A549 (cell line): ENCODE measurements at regions not wholly inside any gene's neighbourhood (a gene's known extent, or its start where the extent isn't known, plus 50 kb on each side); places are given as distances from the start of the nearest gene placed in this dataset.

Experiments
- ATAC-seq, 2 experiments: fragments of 200-7000 bp in 1 of 2; fragments of >200 bp in 1 of 2; cut with Nextera tagmentation in 1 of 2; cut with Tn5 transposase in 1 of 2; 3 replicates each; pipeline versions ENCODE4 v1.8.0 to v1.9.1; 2018 to 2020; ENCODE audit warnings: mild to moderate bottlenecking in 1 of 2, moderate library complexity in 1 of 2
- CTCF ChIA-PET: fragments of 300-600 bp; sonication (Branson Sonifier 250); formaldehyde crosslinking; extraction: SDS; loops from one replicate; lab custom pipeline; 2021; ENCODE audit warnings: antibody characterized with exemption, inconsistent platforms; lab: Yijun Ruan, JAX
- POLR2A ChIA-PET: fragments of 350-600 bp; formaldehyde crosslinking; extraction: SDS; loops from one replicate; lab custom pipeline; 2021; ENCODE audit warnings: antibody characterized with exemption, inconsistent platforms; lab: Yijun Ruan, JAX
- DNase-seq, 2 experiments: peaks; one replicate each; pipeline versions ENCODE4 v3.0.0 to v3.0.0-alpha.2; 2011 to 2016; ENCODE audit warnings: low read depth in 1 of 2, low spot score in 1 of 2
- FAIRE-seq: peaks from 2 replicates; lab custom pipeline; 2011; peaks lifted over from hg19 to GRCh38; lab: Jason Lieb, UNC
- H3K27ac ChIP-seq, 2 experiments: fragments of >200 bp; sonication (Bioruptor Twin); formaldehyde crosslinking; 3 replicates each; pipeline ENCODE4 v1.5.1; 2016 to 2017
- H3K4me1 ChIP-seq: fragments of >200 bp; sonication (Bioruptor Twin); formaldehyde crosslinking; 3 replicates; pipeline ENCODE4 v1.6.1; 2016
- H3K4me2 ChIP-seq: fragments of >200 bp; sonication (Bioruptor Twin); formaldehyde crosslinking; 3 replicates; pipeline ENCODE4 v1.6.1; 2016
- H3K4me3 ChIP-seq: fragments of >200 bp; sonication (Bioruptor Twin); formaldehyde crosslinking; 3 replicates; pipeline ENCODE4 v1.5.1; 2016
- H3K9me3 ChIP-seq: fragments of >200 bp; sonication (Bioruptor Twin); formaldehyde crosslinking; 3 replicates; pipeline ENCODE4 v1.6.1; 2016
- CBX2 ChIP-seq: fragments of 200-600 bp; sonication (generic); IDR thresholded peaks from 2 replicates; pipeline ENCODE4 v1.6.1; 2016; ENCODE audit warnings: low read depth, mild to moderate bottlenecking, borderline replicate concordance
- CHD2 ChIP-seq: fragments of 150-350 bp; IDR thresholded peaks from 2 replicates; pipeline ENCODE4 v1.6.1; 2014; ENCODE audit warnings: low read length; ENCODE audit not compliant: partially characterized antibody
- CHD4 ChIP-seq: fragments of 200-600 bp; sonication (generic); IDR thresholded peaks from 2 replicates; pipeline ENCODE4 v1.6.1; 2016; ENCODE audit warnings: antibody characterized with exemption, mild to moderate bottlenecking, borderline replicate concordance
- CTCF ChIP-seq: fragments of >200 bp; sonication (Bioruptor Twin); formaldehyde crosslinking; IDR thresholded peaks from 3 replicates; pipeline ENCODE4 v1.5.1; 2016
- EHF ChIP-seq: fragments of 250-450 bp; sonication (Bioruptor Pico); IDR thresholded peaks from 2 replicates; pipeline ENCODE4 v1.5.0; 2020; ENCODE audit warnings: mild to moderate bottlenecking
- EP300 ChIP-seq, 2 experiments: fragments of >200 bp; sonication (Bioruptor Twin); formaldehyde crosslinking; IDR thresholded peaks; 2 replicates in 1 of 2; 3 replicates in 1 of 2; pipeline ENCODE4 v1.6.1; 2016 to 2017
- FOSL2 ChIP-seq, 2 experiments: fragments of 450-650 bp in 1 of 2; fragments of >200 bp in 1 of 2; sonication (Bioruptor Twin) in 1 of 2; formaldehyde crosslinking; IDR thresholded peaks; 2 replicates each; pipeline versions ENCODE4 v1.5.0 to v1.6.1; 2016 to 2020; ENCODE audit warnings: mild to moderate bottlenecking in 1 of 2, moderate library complexity in 1 of 2
- HEYL ChIP-seq: fragments of 250-450 bp; sonication (Bioruptor Pico); IDR thresholded peaks from 2 replicates; pipeline ENCODE4 v1.8.0; 2021; ENCODE audit warnings: mild to moderate bottlenecking, moderate library complexity
- HMGXB4 ChIP-seq: fragments of 250-450 bp; sonication (Bioruptor Pico); IDR thresholded peaks from 2 replicates; pipeline ENCODE4 v1.5.0; 2021; ENCODE audit warnings: mild to moderate bottlenecking, moderate library complexity, borderline replicate concordance
- HOXA7 ChIP-seq: fragments of 250-450 bp; sonication (Bioruptor Pico); IDR thresholded peaks from 2 replicates; pipeline ENCODE4 v1.5.0; 2020; ENCODE audit warnings: mild to moderate bottlenecking, moderate library complexity
- HOXB13 ChIP-seq: fragments of 250-450 bp; sonication (Bioruptor Pico); IDR thresholded peaks from 2 replicates; pipeline ENCODE4 v1.5.0; 2020; ENCODE audit warnings: low read depth, mild to moderate bottlenecking, moderate library complexity
- HOXB5 ChIP-seq: fragments of 250-450 bp; sonication (Bioruptor Pico); IDR thresholded peaks from 2 replicates; pipeline ENCODE4 v1.5.0; 2020; ENCODE audit warnings: mild to moderate bottlenecking, moderate library complexity
- KDM5A ChIP-seq: fragments of 200-600 bp; sonication (generic); IDR thresholded peaks from 2 replicates; pipeline ENCODE4 v1.6.1; 2016; ENCODE audit warnings: antibody characterized with exemption, mild to moderate bottlenecking
- MAZ ChIP-seq: fragments of 150-350 bp; IDR thresholded peaks from 2 replicates; pipeline ENCODE4 v1.6.1; 2014; ENCODE audit warnings: antibody characterized with exemption, low read depth, low read length, borderline replicate concordance
- NFE2L2 ChIP-seq: fragments of 150-350 bp; conservative IDR thresholded peaks from 2 replicates; pipeline ENCODE4 v1.6.1; 2014; ENCODE audit warnings: low read length
- NPAS2 ChIP-seq: fragments of 250-450 bp; sonication (Bioruptor Pico); IDR thresholded peaks from 2 replicates; pipeline ENCODE4 v1.8.0; 2022; ENCODE audit warnings: mild to moderate bottlenecking, moderate library complexity, borderline replicate concordance
- NR3C1 ChIP-seq: fragments of >200 bp; sonication (Bioruptor Twin); formaldehyde crosslinking; IDR thresholded peaks from 3 replicates; pipeline ENCODE4 v1.6.1; 2017
- POLR2AphosphoS2 ChIP-seq: conservative IDR thresholded peaks from 2 replicates; pipeline ENCODE4 v1.6.1; 2012; ENCODE audit warnings: low read length, improper control_type of control experiment, inconsistent platforms
- TFCP2L1 ChIP-seq: fragments of 250-450 bp; sonication (Bioruptor Pico); IDR thresholded peaks from 2 replicates; pipeline ENCODE4 v1.5.0; 2021; ENCODE audit warnings: mild to moderate bottlenecking
- ZC3H11A ChIP-seq: fragments of 450-650 bp; IDR thresholded peaks from 2 replicates; pipeline ENCODE4 v1.6.1; 2014; ENCODE audit warnings: antibody characterized with exemption, mild to moderate bottlenecking
- ZFP36 ChIP-seq: fragments of 450-650 bp; IDR thresholded peaks from 2 replicates; pipeline ENCODE4 v1.6.1; 2014; ENCODE audit warnings: borderline replicate concordance; ENCODE audit not compliant: partially characterized antibody
- WGBS: methylation state at CpG from one replicate; pipeline ENCODE4 v1.1.6; 2017; ENCODE audit errors: missing lambda C conversion rate; 5-methylcytosine and 5-hydroxymethylcytosine counted together
- TF ChIP-seq, protein P1 (sequence below): fragments of 200-600 bp; sonication (generic); IDR thresholded peaks from 2 replicates; pipeline ENCODE4 v1.6.1; 2016; ENCODE audit warnings: antibody characterized with exemption, mild to moderate bottlenecking, moderate library complexity
- TF ChIP-seq, protein P2 (sequence below): fragments of 450-650 bp; IDR thresholded peaks from 2 replicates; pipeline ENCODE4 v1.6.1; 2014; ENCODE audit warnings: antibody characterized with exemption

DNA sequence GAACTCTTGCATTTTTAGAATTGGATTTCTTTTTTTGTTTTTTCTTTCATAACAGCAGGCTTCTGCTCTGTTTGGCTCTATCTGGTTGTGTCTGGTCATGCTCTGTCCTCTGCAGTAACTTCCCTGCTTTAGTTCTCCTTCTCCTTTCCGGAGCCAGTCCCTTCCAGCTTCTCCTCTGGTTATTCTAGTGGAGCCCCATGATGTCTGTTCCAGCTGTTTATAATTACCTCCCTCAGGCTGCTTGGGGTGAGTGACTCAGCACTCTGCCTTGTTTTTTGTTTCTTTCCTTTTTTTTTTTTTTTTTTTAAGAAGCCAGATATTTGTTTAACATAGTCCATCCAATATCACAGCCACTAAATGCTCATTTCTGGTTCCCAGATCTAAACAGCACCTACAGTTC lies 409.6 kb downstream of the MAFB start (continued):
- TF ChIP-seq HMGXB4 (CRISPR knock-in tag) = no peak
- no peak for TF ChIP-seq HEYL
- TF ChIP-seq NR3C1 = no peak
- TF ChIP-seq, all 56 proteins: peak for 0

GRCh38 chr20:40278673-40279072 lies 410.4 kb downstream of the MAFB start:
- Histone ChIP-seq H3K4me3 (no peak overlapping the region), H3K4me1 (0 out of 3 replicates have a peak, but pooled peaks cover 2% of the 10 kb centered on the region), H3K4me2 (no peak overlapping the region), H3K9me3 (no peaks in the 10 kb centered on the region), H3K27ac (no peak overlapping the region)
- no peak for DNase-seq
- WGBS = 14% methylated on average over 3 of the region's 3 CpGs
- TF ChIP-seq NPAS2 (CRISPR knock-in tag) (no peak), KDM5A (no peak), POLR2AphosphoS2 (no peak), CHD4 (no peak), ZFP36 (no peak), MAZ (no peak), EP300 (IDR thresholded peaks at IDR 0.05) (no peak), CHD2 (no peak), HOXB5 (CRISPR knock-in tag) (no peak), TFCP2L1 (no peak)
- TF ChIP-seq, protein P1, sequence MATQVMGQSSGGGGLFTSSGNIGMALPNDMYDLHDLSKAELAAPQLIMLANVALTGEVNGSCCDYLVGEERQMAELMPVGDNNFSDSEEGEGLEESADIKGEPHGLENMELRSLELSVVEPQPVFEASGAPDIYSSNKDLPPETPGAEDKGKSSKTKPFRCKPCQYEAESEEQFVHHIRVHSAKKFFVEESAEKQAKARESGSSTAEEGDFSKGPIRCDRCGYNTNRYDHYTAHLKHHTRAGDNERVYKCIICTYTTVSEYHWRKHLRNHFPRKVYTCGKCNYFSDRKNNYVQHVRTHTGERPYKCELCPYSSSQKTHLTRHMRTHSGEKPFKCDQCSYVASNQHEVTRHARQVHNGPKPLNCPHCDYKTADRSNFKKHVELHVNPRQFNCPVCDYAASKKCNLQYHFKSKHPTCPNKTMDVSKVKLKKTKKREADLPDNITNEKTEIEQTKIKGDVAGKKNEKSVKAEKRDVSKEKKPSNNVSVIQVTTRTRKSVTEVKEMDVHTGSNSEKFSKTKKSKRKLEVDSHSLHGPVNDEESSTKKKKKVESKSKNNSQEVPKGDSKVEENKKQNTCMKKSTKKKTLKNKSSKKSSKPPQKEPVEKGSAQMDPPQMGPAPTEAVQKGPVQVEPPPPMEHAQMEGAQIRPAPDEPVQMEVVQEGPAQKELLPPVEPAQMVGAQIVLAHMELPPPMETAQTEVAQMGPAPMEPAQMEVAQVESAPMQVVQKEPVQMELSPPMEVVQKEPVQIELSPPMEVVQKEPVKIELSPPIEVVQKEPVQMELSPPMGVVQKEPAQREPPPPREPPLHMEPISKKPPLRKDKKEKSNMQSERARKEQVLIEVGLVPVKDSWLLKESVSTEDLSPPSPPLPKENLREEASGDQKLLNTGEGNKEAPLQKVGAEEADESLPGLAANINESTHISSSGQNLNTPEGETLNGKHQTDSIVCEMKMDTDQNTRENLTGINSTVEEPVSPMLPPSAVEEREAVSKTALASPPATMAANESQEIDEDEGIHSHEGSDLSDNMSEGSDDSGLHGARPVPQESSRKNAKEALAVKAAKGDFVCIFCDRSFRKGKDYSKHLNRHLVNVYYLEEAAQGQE = no peak
- CTCF ChIA-PET = no interaction called here
- no peak for ATAC-seq
- no peak for FAIRE-seq
- POLR2A ChIA-PET = no interaction called here

- DNase-seq = no peak
- POLR2A ChIA-PET = no interaction called here
- Histone ChIP-seq H3K4me2 (no peak overlapping the region), H3K4me3 (no peak overlapping the region), H3K9me3 (no peaks in the 10 kb centered on the region), H3K4me1 (0 out of 3 replicates have a peak, but pooled peaks cover 2% of the 10 kb centered on the region), H3K27ac (no peak overlapping the region)
- FAIRE-seq = no peak
- 1% methylated on average over 4 of the region's 4 CpGs for WGBS
- ATAC-seq = no peak
- TF ChIP-seq NPAS2 (CRISPR knock-in tag) (no peak), NFE2L2 (no peak), CBX2 (no peak), CTCF (no peak), EHF (CRISPR knock-in tag) (no peak), HEYL (no peak), FOSL2 (IDR thresholded peaks at IDR 0.05) (no peak), FOSL2 (CRISPR knock-in tag; IDR thresholded peaks at IDR 0.05) (no peak), ZC3H11A (no peak), HOXA7 (CRISPR knock-in tag) (no peak), HOXB13 (CRISPR knock-in tag) (no peak)
- TF ChIP-seq, protein P2, sequence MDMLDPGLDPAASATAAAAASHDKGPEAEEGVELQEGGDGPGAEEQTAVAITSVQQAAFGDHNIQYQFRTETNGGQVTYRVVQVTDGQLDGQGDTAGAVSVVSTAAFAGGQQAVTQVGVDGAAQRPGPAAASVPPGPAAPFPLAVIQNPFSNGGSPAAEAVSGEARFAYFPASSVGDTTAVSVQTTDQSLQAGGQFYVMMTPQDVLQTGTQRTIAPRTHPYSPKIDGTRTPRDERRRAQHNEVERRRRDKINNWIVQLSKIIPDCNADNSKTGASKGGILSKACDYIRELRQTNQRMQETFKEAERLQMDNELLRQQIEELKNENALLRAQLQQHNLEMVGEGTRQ = no peak
- CTCF ChIA-PET = no interaction called here
Measured at GRCh38 chr20:40276301-40276700, 412.7 kb downstream of the MAFB start.
